ENCODE measurements at regions not wholly inside any gene's neighbourhood (a gene's known extent, or its start where the extent isn't known, plus 50 kb on each side); places are given as distances from the start of the nearest gene placed in this dataset.

- no peak for TF ChIP-seq CTCF (IDR thresholded peaks at IDR 0.05; ENCODE audit: low read length)
- no peak for TF ChIP-seq EZH2 (IDR thresholded peaks at IDR 0.05; ENCODE audit: borderline replicate concordance, low read length)
Measured at GRCh38 chr3:22952860-22953259, 250.3 kb upstream of the UBE2E2 start.
